A549 (cell line): ENCODE measurements at regions not wholly inside any gene's neighbourhood (a gene's known extent, or its start where the extent isn't known, plus 50 kb on each side); places are given as distances from the start of the nearest gene placed in this dataset.

ENCODE experiments used
- CBX2 ChIP-seq: fragments of 200-600 bp; sonication (generic); IDR thresholded peaks from 2 replicates; pipeline ENCODE4 v1.6.1; 2016; ENCODE audit warnings: low read depth, mild to moderate bottlenecking, borderline replicate concordance
- CEBPB ChIP-seq, 2 experiments: fragments of >200 bp in 1 of 2; sonication (Bioruptor Twin) in 1 of 2; formaldehyde crosslinking in 1 of 2; IDR thresholded peaks; 2 replicates each; pipeline ENCODE4 v1.6.1; 2012 to 2016
- EP300 ChIP-seq, 2 experiments: fragments of >200 bp; sonication (Bioruptor Twin); formaldehyde crosslinking; IDR thresholded peaks; 2 replicates in 1 of 2; 3 replicates in 1 of 2; pipeline ENCODE4 v1.6.1; 2016 to 2017
- MAX ChIP-seq: IDR thresholded peaks from 2 replicates; pipeline ENCODE4 v1.6.1; 2012
- PHF8 ChIP-seq: fragments of 200-600 bp; sonication (generic); IDR thresholded peaks from 2 replicates; pipeline ENCODE4 v1.6.1; 2016; ENCODE audit warnings: low read depth, mild to moderate bottlenecking, antibody characterized with exemption, moderate library complexity, borderline replicate concordance
- POLR2A ChIP-seq: IDR thresholded peaks from 2 replicates; pipeline ENCODE4 v1.6.1; 2012; ENCODE audit warnings: mild to moderate bottlenecking, low read length
- RAD21 ChIP-seq, 2 experiments: fragments of >200 bp in 1 of 2; sonication (Bioruptor Twin) in 1 of 2; formaldehyde crosslinking in 1 of 2; IDR thresholded peaks in 1 of 2; conservative IDR thresholded peaks in 1 of 2; 2 replicates in 1 of 2; 3 replicates in 1 of 2; pipeline ENCODE4 v1.6.1; 2012 to 2018; ENCODE audit warnings: inconsistent platforms in 1 of 2
- REST ChIP-seq: fragments of 200-600 bp; sonication (generic); IDR thresholded peaks from 2 replicates; pipeline ENCODE4 v1.6.1; 2016; ENCODE audit warnings: antibody characterized with exemption, mild to moderate bottlenecking, moderate library complexity
- SMC3 ChIP-seq: fragments of >200 bp; sonication (Bioruptor Twin); formaldehyde crosslinking; IDR thresholded peaks from 3 replicates; pipeline ENCODE4 v1.6.1; 2018; ENCODE audit warnings: inconsistent platforms
- SREBF2 ChIP-seq: fragments of 450-650 bp; IDR thresholded peaks from 2 replicates; pipeline ENCODE4 v1.6.1; 2014; ENCODE audit warnings: mild to moderate bottlenecking, moderate library complexity
- TF ChIP-seq, protein P1 (sequence below): fragments of >200 bp; sonication (Bioruptor Twin); formaldehyde crosslinking; IDR thresholded peaks from 3 replicates; pipeline ENCODE4 v1.5.1; 2016
- TF ChIP-seq, protein P2 (sequence below): fragments of 150-350 bp; IDR thresholded peaks from 2 replicates; pipeline ENCODE4 v1.6.1; 2014; ENCODE audit warnings: low read depth, mild to moderate bottlenecking, low read length

- TF ChIP-seq POLR2A (no peak), MAX (no peak), EP300 (IDR thresholded peaks at IDR 0.05) (no peak), RAD21 (conservative IDR thresholded peaks at IDR 0.05 in 1 of 2, IDR thresholded peaks at IDR 0.05 in 1 of 2) (no peak), CEBPB (IDR thresholded peaks at IDR 0.05) (no peak), SMC3 (no peak), REST (no peak), SREBF2 (no peak), PHF8 (no peak), CBX2 (no peak)
- TF ChIP-seq, protein P1, sequence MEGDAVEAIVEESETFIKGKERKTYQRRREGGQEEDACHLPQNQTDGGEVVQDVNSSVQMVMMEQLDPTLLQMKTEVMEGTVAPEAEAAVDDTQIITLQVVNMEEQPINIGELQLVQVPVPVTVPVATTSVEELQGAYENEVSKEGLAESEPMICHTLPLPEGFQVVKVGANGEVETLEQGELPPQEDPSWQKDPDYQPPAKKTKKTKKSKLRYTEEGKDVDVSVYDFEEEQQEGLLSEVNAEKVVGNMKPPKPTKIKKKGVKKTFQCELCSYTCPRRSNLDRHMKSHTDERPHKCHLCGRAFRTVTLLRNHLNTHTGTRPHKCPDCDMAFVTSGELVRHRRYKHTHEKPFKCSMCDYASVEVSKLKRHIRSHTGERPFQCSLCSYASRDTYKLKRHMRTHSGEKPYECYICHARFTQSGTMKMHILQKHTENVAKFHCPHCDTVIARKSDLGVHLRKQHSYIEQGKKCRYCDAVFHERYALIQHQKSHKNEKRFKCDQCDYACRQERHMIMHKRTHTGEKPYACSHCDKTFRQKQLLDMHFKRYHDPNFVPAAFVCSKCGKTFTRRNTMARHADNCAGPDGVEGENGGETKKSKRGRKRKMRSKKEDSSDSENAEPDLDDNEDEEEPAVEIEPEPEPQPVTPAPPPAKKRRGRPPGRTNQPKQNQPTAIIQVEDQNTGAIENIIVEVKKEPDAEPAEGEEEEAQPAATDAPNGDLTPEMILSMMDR: no peak
- TF ChIP-seq, protein P2, sequence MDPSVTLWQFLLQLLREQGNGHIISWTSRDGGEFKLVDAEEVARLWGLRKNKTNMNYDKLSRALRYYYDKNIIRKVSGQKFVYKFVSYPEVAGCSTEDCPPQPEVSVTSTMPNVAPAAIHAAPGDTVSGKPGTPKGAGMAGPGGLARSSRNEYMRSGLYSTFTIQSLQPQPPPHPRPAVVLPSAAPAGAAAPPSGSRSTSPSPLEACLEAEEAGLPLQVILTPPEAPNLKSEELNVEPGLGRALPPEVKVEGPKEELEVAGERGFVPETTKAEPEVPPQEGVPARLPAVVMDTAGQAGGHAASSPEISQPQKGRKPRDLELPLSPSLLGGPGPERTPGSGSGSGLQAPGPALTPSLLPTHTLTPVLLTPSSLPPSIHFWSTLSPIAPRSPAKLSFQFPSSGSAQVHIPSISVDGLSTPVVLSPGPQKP: no peak
These were observed 148.1 kb downstream of the PLS3 start for GRCh38 chrX:115709039-115709438.
